PC-3 (cell line): ENCODE measurements at regions not wholly inside any gene's neighbourhood (a gene's known extent, or its start where the extent isn't known, plus 50 kb on each side); places are given as distances from the start of the nearest gene placed in this dataset.

Experiments
- ATAC-seq: fragments of 200-7000 bp; cut with Tn5 transposase; 2 replicates; pipeline ENCODE4 v1.9.1; 2020; ENCODE audit warnings: mild to moderate bottlenecking, moderate library complexity
- BruUV-seq: library from RNA; stranded (reverse); fragments of 400-500 nt; replicated peaks from 2 replicates; lab custom pipeline; 2021; lab: Mats Ljungman, UMichigan
- CTCF ChIA-PET: fragments of 300-600 bp; sonication (Branson Sonifier 250); formaldehyde crosslinking; loops from one replicate; lab custom pipeline; 2022; ENCODE audit warnings: antibody characterized with exemption; lab: Charles Lee
- POLR2A ChIA-PET: fragments of 300-600 bp; sonication (Branson Sonifier 250); formaldehyde crosslinking; loops from one replicate; lab custom pipeline; 2022; ENCODE audit warnings: antibody characterized with exemption; ENCODE audit not compliant: unreplicated experiment; lab: Charles Lee
- DNase-seq: peaks from one replicate; pipeline ENCODE4 v3.0.0-alpha.2; 2015
- H2AFZ ChIP-seq: fragments of 300-600 bp; sonication (generic); 2 replicates; pipeline ENCODE4 v1.6.0; 2016; ENCODE audit warnings: antibody characterized with exemption, low read length
- H3F3A ChIP-seq: fragments of 300-600 bp; sonication (generic); one replicate; pipeline ENCODE4 v1.6.0; 2017; ENCODE audit warnings: antibody characterized with exemption, low read length, control low read depth, mild to moderate bottlenecking; ENCODE audit not compliant: unreplicated experiment
- H3K27ac ChIP-seq: fragments of 300-600 bp; sonication (generic); 2 replicates; pipeline ENCODE4 v1.5.1; 2016; ENCODE audit warnings: mild to moderate bottlenecking, low read length
- H3K27me3 ChIP-seq: fragments of 300-600 bp; sonication (generic); 2 replicates; pipeline ENCODE4 v1.6.1; 2016; ENCODE audit warnings: low read length, mixed read lengths
- H3K36me3 ChIP-seq: fragments of 300-600 bp; sonication (generic); 2 replicates; pipeline ENCODE4 v1.6.1; 2016; ENCODE audit warnings: low read depth, mixed run types, low read length, mixed read lengths
- H3K4me1 ChIP-seq: fragments of 300-600 bp; sonication (generic); 2 replicates; pipeline ENCODE4 v1.5.1; 2016; ENCODE audit warnings: low read length; ENCODE audit not compliant: insufficient read depth
- H3K4me2 ChIP-seq: fragments of 300-600 bp; sonication (generic); 2 replicates; pipeline ENCODE4 v1.6.0; 2016; ENCODE audit warnings: low read length
- H3K4me3 ChIP-seq: fragments of 300-600 bp; sonication (generic); 2 replicates; pipeline ENCODE4 v1.5.1; 2016; ENCODE audit warnings: mild to moderate bottlenecking, low read length, mixed read lengths
- H3K79me2 ChIP-seq: fragments of 300-600 bp; sonication (generic); 2 replicates; pipeline ENCODE4 v1.6.1; 2017; ENCODE audit warnings: low read length, mixed read lengths
- H3K9ac ChIP-seq: fragments of 300-600 bp; sonication (generic); 2 replicates; pipeline ENCODE4 v1.6.0; 2016; ENCODE audit warnings: mild to moderate bottlenecking, low read length
- H3K9me2 ChIP-seq: fragments of 300-600 bp; sonication (generic); replicated peaks from 2 replicates; pipeline ENCODE4 v1.6.1; 2016; ENCODE audit warnings: mixed run types, low read length, mixed read lengths
- H3K9me3 ChIP-seq: fragments of 300-600 bp; sonication (generic); 2 replicates; pipeline ENCODE4 v1.6.1; 2016; ENCODE audit warnings: low read length, mixed read lengths
- H4K20me1 ChIP-seq: fragments of 300-600 bp; sonication (generic); 2 replicates; pipeline ENCODE4 v1.6.1; 2016; ENCODE audit warnings: low read length, mixed read lengths
- EZH2 ChIP-seq: fragments of 300-600 bp; sonication (generic); IDR thresholded peaks from one replicate; pipeline ENCODE4 v1.6.1; 2017; ENCODE audit warnings: antibody characterized with exemption, mild to moderate bottlenecking, low read length; ENCODE audit not compliant: unreplicated experiment
- EZH2phosphoT487 ChIP-seq: fragments of 300-600 bp; sonication (generic); IDR thresholded peaks from 2 replicates; pipeline ENCODE4 v1.6.1; 2018; ENCODE audit warnings: mild to moderate bottlenecking, antibody characterized with exemption, low read length, borderline replicate concordance
- intact Hi-C: fragments of 100-400 bp; cut with micrococcal nuclease; formaldehyde crosslinking; loops from 2 replicates; pipeline ENCODE4 v1.9.0; 2023
- TF ChIP-seq, protein P1 (sequence below): fragments of 300-600 bp; sonication (generic); conservative IDR thresholded peaks from 2 replicates; pipeline ENCODE4 v1.5.1; 2017; ENCODE audit warnings: antibody characterized with exemption, low read depth, mild to moderate bottlenecking, low read length

DNA sequence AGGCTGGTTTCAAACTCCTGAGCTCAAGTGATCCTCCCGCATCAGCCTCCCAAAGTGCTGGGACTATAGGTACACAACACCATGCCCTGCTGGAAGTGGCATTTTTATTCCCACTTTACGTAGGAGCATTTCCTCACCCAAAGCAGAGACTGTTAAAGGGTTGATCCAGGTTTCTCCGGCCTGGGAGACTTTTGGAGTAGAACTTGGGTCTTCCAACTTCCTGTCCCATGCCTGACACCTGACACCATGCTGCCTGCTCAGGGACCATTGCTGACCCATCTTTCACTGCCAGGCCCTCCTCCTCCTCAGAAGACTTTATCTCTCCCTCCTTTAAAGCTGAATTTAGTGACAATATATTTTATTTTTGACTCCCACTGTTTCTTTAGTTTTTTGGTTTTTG, 302.0 kb upstream of the LYZL1 start:
- Histone ChIP-seq H4K20me1 (no peaks in the 10 kb centered on the region), H3K4me2 (no peak overlapping the region), H3K27me3 (no peaks in the 10 kb centered on the region), H3K4me1 (peaks cover 39% of the 10 kb centered on the region), H3K9ac (no peak overlapping the region), H3K9me3 (no peaks in the 10 kb centered on the region), H3K36me3 (no peaks in the 10 kb centered on the region), H3K79me2 (no peaks in the 10 kb centered on the region), H3K9me2 (no peaks in the 10 kb centered on the region), H3F3A (no peaks in the 10 kb centered on the region), H2AFZ (no peak overlapping the region), H3K27ac (peak overlapping the region; percentile 56), H3K4me3 (no peak overlapping the region)
- DNase-seq: no peak
- TF ChIP-seq, protein P1, sequence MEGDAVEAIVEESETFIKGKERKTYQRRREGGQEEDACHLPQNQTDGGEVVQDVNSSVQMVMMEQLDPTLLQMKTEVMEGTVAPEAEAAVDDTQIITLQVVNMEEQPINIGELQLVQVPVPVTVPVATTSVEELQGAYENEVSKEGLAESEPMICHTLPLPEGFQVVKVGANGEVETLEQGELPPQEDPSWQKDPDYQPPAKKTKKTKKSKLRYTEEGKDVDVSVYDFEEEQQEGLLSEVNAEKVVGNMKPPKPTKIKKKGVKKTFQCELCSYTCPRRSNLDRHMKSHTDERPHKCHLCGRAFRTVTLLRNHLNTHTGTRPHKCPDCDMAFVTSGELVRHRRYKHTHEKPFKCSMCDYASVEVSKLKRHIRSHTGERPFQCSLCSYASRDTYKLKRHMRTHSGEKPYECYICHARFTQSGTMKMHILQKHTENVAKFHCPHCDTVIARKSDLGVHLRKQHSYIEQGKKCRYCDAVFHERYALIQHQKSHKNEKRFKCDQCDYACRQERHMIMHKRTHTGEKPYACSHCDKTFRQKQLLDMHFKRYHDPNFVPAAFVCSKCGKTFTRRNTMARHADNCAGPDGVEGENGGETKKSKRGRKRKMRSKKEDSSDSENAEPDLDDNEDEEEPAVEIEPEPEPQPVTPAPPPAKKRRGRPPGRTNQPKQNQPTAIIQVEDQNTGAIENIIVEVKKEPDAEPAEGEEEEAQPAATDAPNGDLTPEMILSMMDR: no peak
- TF ChIP-seq EZH2 (no peak), EZH2phosphoT487 (no peak)
- no peak for ATAC-seq
- ChIA-PET POLR2A (no interaction called here), CTCF (interaction anchor here (0.7 kb wide), 1 partner anchor 37 kb away, joined by 3 read pairs; no protein-coding TSS in a partner anchor)
- intact Hi-C loops: loop anchor here (5.0 kb wide), 1 partner anchor 80 kb away; no protein-coding TSS in a partner anchor
- BruUV-seq: no TSS peak

DNA sequence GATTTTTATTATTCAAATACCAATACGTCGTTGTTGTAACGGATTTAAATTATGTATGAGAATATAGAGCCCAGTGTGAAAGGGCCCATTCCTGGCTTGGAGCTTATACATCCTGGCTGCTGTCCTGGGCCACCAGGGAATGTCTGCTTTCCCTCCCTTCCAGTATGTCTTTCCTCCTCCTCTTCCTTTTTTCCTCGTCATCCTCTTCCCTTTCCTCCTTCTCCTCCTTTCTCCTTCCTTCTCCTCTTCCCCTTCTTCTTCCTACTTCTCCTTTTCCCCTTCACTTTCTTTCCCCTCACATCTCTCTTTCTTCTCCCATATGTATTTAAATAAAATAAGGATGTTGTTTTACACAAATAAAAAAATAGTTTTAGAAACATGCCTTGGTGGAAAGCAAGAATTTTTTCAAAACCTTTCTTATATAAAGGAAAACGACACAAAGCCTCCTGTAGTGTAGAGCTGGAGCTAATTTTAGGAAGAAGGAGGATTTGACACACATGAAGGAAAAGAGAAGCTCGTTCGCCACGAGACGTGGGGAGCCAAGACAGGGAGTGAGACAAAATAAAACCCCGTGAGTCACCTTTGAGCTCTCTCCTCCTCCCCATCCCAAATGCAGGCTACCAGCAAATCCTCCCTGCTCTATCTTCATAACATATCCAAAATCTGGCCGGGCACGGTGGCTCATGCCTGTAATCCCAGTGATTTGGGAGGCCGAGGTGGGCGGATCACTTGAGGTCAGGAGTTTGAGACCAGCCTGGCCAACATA, 301.1 kb upstream of the LYZL1 start:
- DNase-seq: no peak
- no peaks in the 10 kb centered on the region for H4K20me1 ChIP-seq
- no peaks in the 10 kb centered on the region for H3K79me2 ChIP-seq
- H3K9ac ChIP-seq: no peak overlapping the region
- CTCF ChIA-PET: no interaction called here
- POLR2A ChIA-PET: no interaction called here
- peaks cover 44% of the 10 kb centered on the region for H3K4me1 ChIP-seq
- no peak for ATAC-seq
- no peak overlapping the region for H3K27ac ChIP-seq
- TF ChIP-seq EZH2: no peak
- TF ChIP-seq, protein P1: no peak
- TF ChIP-seq EZH2phosphoT487: no peak
- H3K9me3 ChIP-seq: no peaks in the 10 kb centered on the region
- H2AFZ ChIP-seq: no peak overlapping the region
- no peaks in the 10 kb centered on the region for H3F3A ChIP-seq
- H3K27me3 ChIP-seq: no peaks in the 10 kb centered on the region
- no peaks in the 10 kb centered on the region for H3K9me2 ChIP-seq
- no peak overlapping the region for H3K4me3 ChIP-seq
- H3K36me3 ChIP-seq: no peaks in the 10 kb centered on the region
- BruUV-seq: no TSS peak
- intact Hi-C loops: loop anchor here (5.0 kb wide), 1 partner anchor 80 kb away; no protein-coding TSS in a partner anchor
- no peak overlapping the region for H3K4me2 ChIP-seq

DNA sequence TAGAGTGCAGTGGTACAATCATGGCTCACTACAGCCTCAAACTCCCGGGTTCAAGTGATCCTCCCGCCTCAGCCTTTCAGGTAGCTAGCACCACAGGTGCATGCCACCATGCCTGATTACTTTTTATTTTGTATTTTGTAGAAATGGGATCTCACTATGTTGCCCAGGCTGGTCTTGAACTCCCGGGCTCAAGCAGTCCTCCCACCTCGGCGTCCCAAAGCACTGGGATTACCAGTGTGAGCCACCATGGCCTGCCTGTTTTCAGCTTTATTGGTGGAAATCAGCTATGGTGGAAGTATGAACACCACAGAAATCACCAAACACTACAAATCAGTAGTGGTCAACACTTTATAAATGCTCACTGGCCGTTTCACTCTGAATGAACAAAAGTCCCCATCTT, 299.9 kb upstream of the LYZL1 start:
- Histone ChIP-seq H3K79me2 (no peaks in the 10 kb centered on the region), H3K9me2 (no peaks in the 10 kb centered on the region), H2AFZ (no peak overlapping the region), H3F3A (no peaks in the 10 kb centered on the region), H3K36me3 (no peaks in the 10 kb centered on the region), H3K27me3 (no peaks in the 10 kb centered on the region), H3K27ac (no peak overlapping the region), H3K4me2 (no peak overlapping the region), H3K9ac (no peak overlapping the region), H3K9me3 (no peaks in the 10 kb centered on the region), H3K4me1 (peaks cover 40% of the 10 kb centered on the region), H4K20me1 (no peaks in the 10 kb centered on the region), H3K4me3 (no peak overlapping the region)
- BruUV-seq: no TSS peak
- TF ChIP-seq EZH2 (no peak), EZH2phosphoT487 (no peak)
- TF ChIP-seq, protein P1: no peak
- no peak for ATAC-seq
- intact Hi-C loops: loop anchor here (5.0 kb wide), 1 partner anchor 82 kb away; no protein-coding TSS in a partner anchor
- DNase-seq: no peak
- ChIA-PET CTCF (no interaction called here), POLR2A (no interaction called here)
